GM18867 (cell line): ENCODE measurements at regions not wholly inside any gene's neighbourhood (a gene's known extent, or its start where the extent isn't known, plus 50 kb on each side); places are given as distances from the start of the nearest gene placed in this dataset.

Source experiments
- ATAC-seq: cut with Tn5 transposase; IDR thresholded peaks from one replicate; pipeline ENCODE4 v1.9.1; 2021; ENCODE audit warnings: mild to moderate bottlenecking, moderate library complexity; ENCODE audit not compliant: unreplicated experiment

GRCh38 chr3:118406562-118406961 lies 628.1 kb downstream of the IGSF11 start:
- ATAC-seq: no peak

GRCh38 chr3:118408431-118408830 lies 626.2 kb downstream of the IGSF11 start:
- ATAC-seq: no peak

GRCh38 chr3:118412503-118412902 lies 622.1 kb downstream of the IGSF11 start:
- peak; percentile 75 for ATAC-seq

GRCh38 chr3:118425272-118425837 lies 609.3 kb downstream of the IGSF11 start:
- ATAC-seq: no peak

GRCh38 chr3:118433825-118434224 lies 600.8 kb downstream of the IGSF11 start:
- ATAC-seq: no peak

- no peak for ATAC-seq
Measured at GRCh38 chr3:118435851-118436350, 598.7 kb downstream of the IGSF11 start.

GRCh38 chr3:118436697-118437262 lies 597.9 kb downstream of the IGSF11 start:
- no peak for ATAC-seq

- ATAC-seq: no peak
Measured at GRCh38 chr3:118445036-118445435, 589.6 kb downstream of the IGSF11 start.

GRCh38 chr3:118447339-118447738 lies 587.3 kb downstream of the IGSF11 start:
- no peak for ATAC-seq

GRCh38 chr3:118466795-118467330 lies 567.8 kb downstream of the IGSF11 start:
- ATAC-seq: no peak

GRCh38 chr3:118468801-118469200 lies 565.8 kb downstream of the IGSF11 start:
- no peak for ATAC-seq

- no peak for ATAC-seq
Measured at GRCh38 chr3:118472586-118472985, 562.1 kb downstream of the IGSF11 start.

- no peak for ATAC-seq
Measured at GRCh38 chr3:118473343-118473742, 561.3 kb downstream of the IGSF11 start.

GRCh38 chr3:118476885-118477618 lies 557.6 kb downstream of the IGSF11 start:
- peak; percentile 50 for ATAC-seq

- peak; percentile 4 for ATAC-seq
Measured at GRCh38 chr3:118477768-118478167, 556.9 kb downstream of the IGSF11 start.

GRCh38 chr3:118478706-118479276 lies 555.9 kb downstream of the IGSF11 start:
- ATAC-seq: no peak

GRCh38 chr3:118479376-118479775 lies 555.3 kb downstream of the IGSF11 start:
- ATAC-seq: no peak

GRCh38 chr3:118480101-118480860 lies 554.4 kb downstream of the IGSF11 start:
- ATAC-seq: peak; percentile 75

GRCh38 chr3:118485693-118486092 lies 549.0 kb downstream of the IGSF11 start:
- no peak for ATAC-seq

GRCh38 chr3:118487734-118488133 lies 546.9 kb downstream of the IGSF11 start:
- no peak for ATAC-seq

- ATAC-seq: no peak
Measured at GRCh38 chr3:118488732-118489131, 545.9 kb downstream of the IGSF11 start.
